ENCODE measurements at regions not wholly inside any gene's neighbourhood (a gene's known extent, or its start where the extent isn't known, plus 50 kb on each side); places are given as distances from the start of the nearest gene placed in this dataset.
"Not testable (repeated sequence)": the region's sequence is repeated elsewhere in the genome, so short reads cannot be mapped to it uniquely, and the experiment has no call there.

DNA sequence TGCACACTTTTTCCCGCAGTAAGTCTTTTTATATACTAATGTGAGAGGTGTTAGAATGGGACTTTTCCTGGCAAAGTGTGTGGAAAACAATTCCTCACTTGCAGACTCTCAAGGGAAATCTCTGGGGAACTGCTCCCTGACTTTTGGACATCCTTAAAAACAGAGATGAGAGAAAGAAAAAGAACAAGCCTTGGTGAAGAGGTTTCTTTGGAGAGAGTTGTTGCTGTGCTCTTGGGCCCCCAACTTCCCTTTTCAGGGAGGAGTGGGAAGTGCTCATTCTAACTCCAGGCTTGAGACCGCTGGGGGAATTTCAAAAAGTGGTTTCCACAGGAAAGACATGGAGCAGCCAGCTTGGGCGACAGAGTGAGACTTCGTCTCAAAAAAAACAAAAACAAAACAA, 142.6 kb upstream of the SPRED2 start:
- H3K27me3 Mint-ChIP-seq (ENCODE audit: unreplicated experiment): peaks cover 3% of the 10 kb centered on the region
- H3K9me3 Mint-ChIP-seq (ENCODE audit: unreplicated experiment): peaks cover 3% of the 10 kb centered on the region
- H3K36me3 Mint-ChIP-seq (ENCODE audit: unreplicated experiment): no peaks in the 10 kb centered on the region
- H3K27ac Mint-ChIP-seq (ENCODE audit: unreplicated experiment): no peak overlapping the region
- DNase-seq: no peak
- no peak overlapping the region for H3K4me3 Mint-ChIP-seq (ENCODE audit: unreplicated experiment)
- TF ChIP-seq, protein P1, sequence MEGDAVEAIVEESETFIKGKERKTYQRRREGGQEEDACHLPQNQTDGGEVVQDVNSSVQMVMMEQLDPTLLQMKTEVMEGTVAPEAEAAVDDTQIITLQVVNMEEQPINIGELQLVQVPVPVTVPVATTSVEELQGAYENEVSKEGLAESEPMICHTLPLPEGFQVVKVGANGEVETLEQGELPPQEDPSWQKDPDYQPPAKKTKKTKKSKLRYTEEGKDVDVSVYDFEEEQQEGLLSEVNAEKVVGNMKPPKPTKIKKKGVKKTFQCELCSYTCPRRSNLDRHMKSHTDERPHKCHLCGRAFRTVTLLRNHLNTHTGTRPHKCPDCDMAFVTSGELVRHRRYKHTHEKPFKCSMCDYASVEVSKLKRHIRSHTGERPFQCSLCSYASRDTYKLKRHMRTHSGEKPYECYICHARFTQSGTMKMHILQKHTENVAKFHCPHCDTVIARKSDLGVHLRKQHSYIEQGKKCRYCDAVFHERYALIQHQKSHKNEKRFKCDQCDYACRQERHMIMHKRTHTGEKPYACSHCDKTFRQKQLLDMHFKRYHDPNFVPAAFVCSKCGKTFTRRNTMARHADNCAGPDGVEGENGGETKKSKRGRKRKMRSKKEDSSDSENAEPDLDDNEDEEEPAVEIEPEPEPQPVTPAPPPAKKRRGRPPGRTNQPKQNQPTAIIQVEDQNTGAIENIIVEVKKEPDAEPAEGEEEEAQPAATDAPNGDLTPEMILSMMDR (IDR thresholded peaks at IDR 0.05; ENCODE audit: partially characterized antibody, unreplicated experiment): no peak
- H3K4me1 Mint-ChIP-seq (ENCODE audit: low read depth, unreplicated experiment): peaks cover 2% of the 10 kb centered on the region

DNA sequence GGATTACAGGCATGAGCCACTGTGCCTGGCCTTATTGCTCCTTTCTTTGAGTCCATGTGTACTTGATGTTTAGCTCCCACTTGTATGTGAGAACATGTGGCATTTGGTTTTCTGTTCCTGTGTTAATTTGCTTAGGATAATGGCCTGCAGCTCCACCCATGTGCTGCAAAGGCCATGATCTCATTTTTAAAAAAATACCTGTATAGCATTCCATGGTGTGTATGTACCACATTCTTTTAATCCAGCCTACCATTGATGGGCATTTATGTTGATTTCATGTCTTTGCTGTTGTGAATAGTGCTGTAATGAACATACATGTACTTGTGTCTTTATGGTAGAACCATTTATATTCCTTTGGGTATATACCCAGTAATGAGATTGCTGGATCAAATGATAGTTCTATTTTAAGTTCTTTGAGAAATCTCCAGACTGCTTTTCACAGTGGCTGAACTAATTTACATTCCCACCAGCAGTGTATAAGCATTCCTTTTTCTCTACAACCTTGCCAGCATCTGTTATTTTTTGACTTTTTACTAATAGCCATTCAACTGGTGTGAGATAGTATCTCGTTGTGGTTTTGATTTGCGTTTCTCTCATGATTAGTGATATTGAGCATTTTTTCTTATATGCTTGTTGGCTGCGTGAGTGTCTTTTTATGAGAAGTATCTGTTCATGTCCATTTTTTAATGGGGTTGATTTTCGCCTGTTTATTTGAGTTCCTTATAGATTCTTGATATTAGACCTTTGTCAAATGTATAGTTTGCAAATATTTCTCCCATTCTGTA, 136.4 kb upstream of the SPRED2 start:
- H3K27ac Mint-ChIP-seq (ENCODE audit: unreplicated experiment); H3K36me3 Mint-ChIP-seq (ENCODE audit: unreplicated experiment); H3K4me3 Mint-ChIP-seq (ENCODE audit: unreplicated experiment); DNase-seq; H3K9me3 Mint-ChIP-seq (ENCODE audit: unreplicated experiment); H3K27me3 Mint-ChIP-seq (ENCODE audit: unreplicated experiment): not testable (repeated sequence)
- peaks cover 25% of the 10 kb centered on the region for H3K4me1 Mint-ChIP-seq (ENCODE audit: low read depth, unreplicated experiment)

DNA sequence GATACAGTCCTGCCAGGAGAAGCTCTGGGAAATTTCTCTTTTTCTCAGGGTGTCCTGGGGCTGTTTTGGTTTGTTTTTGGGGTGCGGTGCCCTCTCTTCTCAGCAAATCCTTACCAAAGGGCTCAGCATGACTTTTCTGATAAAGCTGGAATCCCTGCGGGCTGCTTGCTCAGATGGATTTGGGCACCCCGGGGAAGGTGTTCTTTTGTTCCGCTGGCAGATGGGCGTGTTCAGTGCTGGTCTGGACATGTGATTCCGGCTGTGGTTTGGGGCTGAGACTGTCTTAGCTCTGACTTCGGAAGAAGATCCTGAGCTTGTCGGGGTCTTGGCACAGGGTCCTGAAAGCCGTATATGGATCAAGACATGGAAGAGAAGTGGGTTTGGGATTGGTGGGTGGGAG, 134.2 kb upstream of the SPRED2 start:
- peak; percentile 32 for DNase-seq
- Mint-ChIP-seq H3K36me3 (ENCODE audit: unreplicated experiment) (no peaks in the 10 kb centered on the region), H3K27me3 (ENCODE audit: unreplicated experiment) (no peaks in the 10 kb centered on the region), H3K27ac (ENCODE audit: unreplicated experiment) (peak overlapping the region; percentile 69), H3K9me3 (ENCODE audit: unreplicated experiment) (peaks cover 7% of the 10 kb centered on the region), H3K4me3 (ENCODE audit: unreplicated experiment) (peak overlapping the region; percentile 25), H3K4me1 (ENCODE audit: low read depth, unreplicated experiment) (peaks cover 23% of the 10 kb centered on the region)
- TF ChIP-seq, protein P1 (IDR thresholded peaks at IDR 0.05; ENCODE audit: partially characterized antibody, unreplicated experiment): no peak

DNA sequence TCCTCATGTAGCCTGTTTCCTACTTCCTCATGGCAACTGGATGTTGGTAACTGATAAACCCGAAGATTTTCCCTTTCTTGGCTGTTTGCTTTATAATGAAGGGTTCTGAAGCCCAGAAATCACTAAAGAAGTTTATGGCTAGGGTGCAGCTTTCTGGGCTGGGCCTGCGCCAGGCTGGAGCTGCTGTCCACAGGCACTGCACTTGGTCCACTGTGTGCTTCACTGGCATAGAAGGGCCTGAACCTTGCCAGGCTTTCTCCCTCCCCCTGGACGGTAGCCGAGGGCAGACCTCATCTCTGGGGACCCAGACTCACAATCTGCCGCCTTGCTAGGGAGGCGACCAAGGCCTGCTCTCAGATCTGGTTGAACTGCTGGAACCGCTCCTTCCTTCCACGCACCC, 133.3 kb upstream of the SPRED2 start:
- no peak overlapping the region for H3K4me3 Mint-ChIP-seq (ENCODE audit: unreplicated experiment)
- H3K9me3 Mint-ChIP-seq (ENCODE audit: unreplicated experiment): peaks cover 5% of the 10 kb centered on the region
- H3K4me1 Mint-ChIP-seq (ENCODE audit: low read depth, unreplicated experiment): peaks cover 23% of the 10 kb centered on the region
- H3K36me3 Mint-ChIP-seq (ENCODE audit: unreplicated experiment): no peaks in the 10 kb centered on the region
- peak overlapping the region; percentile 50 for H3K27ac Mint-ChIP-seq (ENCODE audit: unreplicated experiment)
- peak; percentile 33 for DNase-seq
- TF ChIP-seq, protein P1 (IDR thresholded peaks at IDR 0.05; ENCODE audit: partially characterized antibody, unreplicated experiment): no peak
- H3K27me3 Mint-ChIP-seq (ENCODE audit: unreplicated experiment): no peaks in the 10 kb centered on the region

DNA sequence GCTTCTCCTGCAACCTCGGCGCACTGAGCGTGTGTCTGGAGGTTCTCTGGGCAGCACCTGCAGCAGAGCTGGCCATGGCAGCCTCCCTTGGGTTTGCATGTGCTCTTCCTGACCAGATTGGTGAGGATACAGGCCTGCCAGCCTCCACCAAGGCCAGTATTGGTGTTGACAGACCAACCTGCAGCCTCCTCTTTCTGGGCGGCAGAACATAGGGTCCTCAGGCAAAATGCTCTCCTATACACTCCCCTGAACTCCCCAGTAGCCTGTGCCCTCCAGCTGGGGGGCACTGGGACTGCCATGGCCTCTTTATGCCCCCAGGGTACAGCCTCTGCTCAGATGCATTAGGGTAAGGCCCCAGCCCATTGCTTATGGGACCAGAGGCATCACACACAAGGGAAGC, 131.9 kb upstream of the SPRED2 start:
- no peak overlapping the region for H3K27ac Mint-ChIP-seq (ENCODE audit: unreplicated experiment)
- TF ChIP-seq, protein P1 (IDR thresholded peaks at IDR 0.05; ENCODE audit: partially characterized antibody, unreplicated experiment): no peak
- peaks cover 7% of the 10 kb centered on the region for H3K9me3 Mint-ChIP-seq (ENCODE audit: unreplicated experiment)
- H3K4me1 Mint-ChIP-seq (ENCODE audit: low read depth, unreplicated experiment): peaks cover 23% of the 10 kb centered on the region
- no peaks in the 10 kb centered on the region for H3K36me3 Mint-ChIP-seq (ENCODE audit: unreplicated experiment)
- no peak for DNase-seq
- H3K27me3 Mint-ChIP-seq (ENCODE audit: unreplicated experiment): no peaks in the 10 kb centered on the region
- no peak overlapping the region for H3K4me3 Mint-ChIP-seq (ENCODE audit: unreplicated experiment)

All from glutamatergic neuron (in vitro differentiated cells).